IgD-negative memory B cell (primary cell): ENCODE measurements at regions not wholly inside any gene's neighbourhood (a gene's known extent, or its start where the extent isn't known, plus 50 kb on each side); places are given as distances from the start of the nearest gene placed in this dataset.
A peak's percentile ranks its signal among the peaks of the same experiment; 100 is the strongest.

Experiments used
- H3K27ac Mint-ChIP-seq, 3 donors: one replicate each; pipeline ENCODE4 v1.8.0; 2020 to 2022; ENCODE audit warnings: mild to moderate bottlenecking in 3 of 3, mixed read lengths in 3 of 3, moderate library complexity in 1 of 3
- H3K27me3 Mint-ChIP-seq: one replicate; pipeline ENCODE4 v1.8.0; 2021; ENCODE audit warnings: mixed read lengths
- H3K36me3 Mint-ChIP-seq: one replicate; pipeline ENCODE4 v1.8.0; 2020; ENCODE audit warnings: mild to moderate bottlenecking, mixed read lengths
- H3K4me1 Mint-ChIP-seq, 3 donors: one replicate each; pipeline ENCODE4 v1.8.0; 2020 to 2022; ENCODE audit warnings: mixed read lengths in 3 of 3, mild to moderate bottlenecking in 1 of 3
- H3K4me3 Mint-ChIP-seq, 4 donors: one replicate each; pipeline ENCODE4 v1.8.0; 2020 to 2022; ENCODE audit warnings: mild to moderate bottlenecking in 4 of 4, mixed read lengths in 4 of 4, moderate library complexity in 3 of 4
- H3K9me3 Mint-ChIP-seq, 3 donors: one replicate each; pipeline ENCODE4 v1.8.0; 2020 to 2021; ENCODE audit warnings: mixed read lengths in 3 of 3, mild to moderate bottlenecking in 1 of 3

- Mint-ChIP-seq H3K27me3 (no peaks in the 10 kb centered on the region), H3K9me3 (peaks cover 5 to 12% (median 9%) of the 10 kb centered on the region in 3 donors), H3K4me1 (no peaks in the 10 kb centered on the region), H3K36me3 (no peaks in the 10 kb centered on the region), H3K4me3 (no peak overlapping the region), H3K27ac (no peak overlapping the region)
Measured at GRCh38 chr13:107883561-107884175, 331.7 kb downstream of the LIG4 start.

GRCh38 chr13:107882708-107883560 lies 332.4 kb downstream of the LIG4 start:
- Mint-ChIP-seq H3K9me3 (peaks cover 5 to 12% (median 5%) of the 10 kb centered on the region in 3 donors), H3K4me1 (no peaks in the 10 kb centered on the region), H3K27me3 (no peaks in the 10 kb centered on the region), H3K27ac (no peak overlapping the region), H3K4me3 (no peak overlapping the region), H3K36me3 (peaks cover under 1% of the 10 kb centered on the region)

- H3K9me3 Mint-ChIP-seq: peaks cover 5 to 17% (median 5%) of the 10 kb centered on the region in 3 donors
- no peaks in the 10 kb centered on the region for H3K27me3 Mint-ChIP-seq
- no peaks in the 10 kb centered on the region for H3K4me1 Mint-ChIP-seq
- no peak overlapping the region for H3K4me3 Mint-ChIP-seq
- no peak overlapping the region for H3K27ac Mint-ChIP-seq
- peaks cover 2% of the 10 kb centered on the region for H3K36me3 Mint-ChIP-seq
Measured at GRCh38 chr13:107881362-107881761, 334.0 kb downstream of the LIG4 start.

- Mint-ChIP-seq H3K9me3 (peaks cover 0 to 8% (median 4%) of the 10 kb centered on the region in 3 donors), H3K36me3 (peaks cover 2% of the 10 kb centered on the region), H3K27me3 (no peaks in the 10 kb centered on the region), H3K4me1 (no peaks in the 10 kb centered on the region), H3K4me3 (no peak overlapping the region), H3K27ac (no peak overlapping the region)
Measured at GRCh38 chr13:107874456-107874855, 340.9 kb downstream of the LIG4 start.

GRCh38 chr13:107873926-107874325 lies 341.4 kb downstream of the LIG4 start:
- H3K36me3 Mint-ChIP-seq: peaks cover 2% of the 10 kb centered on the region
- H3K4me3 Mint-ChIP-seq: no peak overlapping the region
- no peaks in the 10 kb centered on the region for H3K4me1 Mint-ChIP-seq
- H3K27ac Mint-ChIP-seq: no peak overlapping the region
- H3K9me3 Mint-ChIP-seq: peaks cover 0 to 5% (median 2%) of the 10 kb centered on the region in 3 donors
- H3K27me3 Mint-ChIP-seq: no peaks in the 10 kb centered on the region

- Mint-ChIP-seq H3K4me1 (peaks cover 0 to 2% (median 0%) of the 10 kb centered on the region in 3 donors), H3K27me3 (peaks cover 15% of the 10 kb centered on the region), H3K27ac (no peak overlapping the region), H3K36me3 (no peaks in the 10 kb centered on the region), H3K4me3 (no peak overlapping the region), H3K9me3 (peaks cover 0 to 1% (median 0%) of the 10 kb centered on the region in 3 donors)
Measured at GRCh38 chr13:107870400-107870799, 344.9 kb downstream of the LIG4 start.

- Mint-ChIP-seq H3K27ac (no peak overlapping the region), H3K4me3 (peak overlapping the region in 1 of 4 donors; percentile 25), H3K36me3 (no peaks in the 10 kb centered on the region), H3K4me1 (peaks cover 0 to 2% (median 2%) of the 10 kb centered on the region in 3 donors), H3K9me3 (peaks cover 0 to 5% (median 0%) of the 10 kb centered on the region in 3 donors), H3K27me3 (peaks cover 24% of the 10 kb centered on the region)
Measured at GRCh38 chr13:107867701-107868661, 347.4 kb downstream of the LIG4 start.

- Mint-ChIP-seq H3K9me3 (peaks cover 0 to 5% (median 0%) of the 10 kb centered on the region in 3 donors), H3K36me3 (no peaks in the 10 kb centered on the region), H3K27ac (no peak overlapping the region), H3K27me3 (peaks cover 24% of the 10 kb centered on the region), H3K4me3 (no peak overlapping the region), H3K4me1 (peaks cover 0 to 2% (median 2%) of the 10 kb centered on the region in 3 donors)
Measured at GRCh38 chr13:107866941-107867623, 348.3 kb downstream of the LIG4 start.

GRCh38 chr13:107866032-107866940 lies 349.1 kb downstream of the LIG4 start:
- Mint-ChIP-seq H3K9me3 (peaks cover 0 to 5% (median 0%) of the 10 kb centered on the region in 3 donors), H3K36me3 (no peaks in the 10 kb centered on the region), H3K27me3 (peaks cover 24% of the 10 kb centered on the region), H3K4me1 (peaks cover 0 to 2% (median 2%) of the 10 kb centered on the region in 3 donors), H3K27ac (no peak overlapping the region), H3K4me3 (no peak overlapping the region)

- H3K27me3 Mint-ChIP-seq: peaks cover 24% of the 10 kb centered on the region
- peak overlapping the region in 1 of 4 donors; percentile 30 for H3K4me3 Mint-ChIP-seq
- H3K9me3 Mint-ChIP-seq: peaks cover 0 to 5% (median 0%) of the 10 kb centered on the region in 3 donors
- no peaks in the 10 kb centered on the region for H3K36me3 Mint-ChIP-seq
- no peak overlapping the region for H3K27ac Mint-ChIP-seq
- H3K4me1 Mint-ChIP-seq: peaks cover 0 to 2% (median 2%) of the 10 kb centered on the region in 3 donors
Measured at GRCh38 chr13:107865643-107866031, 349.7 kb downstream of the LIG4 start.

- Mint-ChIP-seq H3K4me1 (peaks cover 0 to 2% (median 2%) of the 10 kb centered on the region in 3 donors), H3K27ac (no peak overlapping the region), H3K27me3 (peaks cover 24% of the 10 kb centered on the region), H3K4me3 (peak overlapping the region in 2 of 4 donors; percentile 30 to 84), H3K36me3 (no peaks in the 10 kb centered on the region), H3K9me3 (peaks cover 0 to 5% (median 0%) of the 10 kb centered on the region in 3 donors)
Measured at GRCh38 chr13:107865318-107865575, 350.1 kb downstream of the LIG4 start.

- no peaks in the 10 kb centered on the region for H3K36me3 Mint-ChIP-seq
- H3K4me1 Mint-ChIP-seq: peaks cover 0 to 2% (median 2%) of the 10 kb centered on the region in 3 donors
- H3K27ac Mint-ChIP-seq: no peak overlapping the region
- H3K4me3 Mint-ChIP-seq: no peak overlapping the region
- H3K9me3 Mint-ChIP-seq: peaks cover 0 to 4% (median 0%) of the 10 kb centered on the region in 3 donors
- peaks cover 24% of the 10 kb centered on the region for H3K27me3 Mint-ChIP-seq
Measured at GRCh38 chr13:107864543-107865317, 350.6 kb downstream of the LIG4 start.

GRCh38 chr13:107860284-107860683 lies 355.1 kb downstream of the LIG4 start:
- no peak overlapping the region for H3K4me3 Mint-ChIP-seq
- H3K27ac Mint-ChIP-seq: no peak overlapping the region
- peaks cover 0 to 5% (median 4%) of the 10 kb centered on the region in 3 donors for H3K9me3 Mint-ChIP-seq
- H3K4me1 Mint-ChIP-seq: peaks cover 0 to under 1% (median 0%) of the 10 kb centered on the region in 3 donors
- H3K36me3 Mint-ChIP-seq: no peaks in the 10 kb centered on the region
- H3K27me3 Mint-ChIP-seq: peaks cover 9% of the 10 kb centered on the region
